ENCODE measurements at regions not wholly inside any gene's neighbourhood (a gene's known extent, or its start where the extent isn't known, plus 50 kb on each side); places are given as distances from the start of the nearest gene placed in this dataset.
"Not testable (repeated sequence)": the region's sequence is repeated elsewhere in the genome, so short reads cannot be mapped to it uniquely, and the experiment has no call there.

- no peak for DNase-seq (ENCODE audit: low read depth, low spot score)
Measured at GRCh38 chr6:134787261-134787877, 162.5 kb downstream of the ALDH8A1 start.

GRCh38 chr6:134784336-134784735, 165.6 kb downstream of the ALDH8A1 start:
- no peak for DNase-seq (ENCODE audit: low read depth, low spot score)

GRCh38 chr6:134778431-134778830, 171.5 kb downstream of the ALDH8A1 start:
- no peak for DNase-seq (ENCODE audit: low read depth, low spot score)

GRCh38 chr6:134774201-134774638, 175.7 kb downstream of the ALDH8A1 start:
- DNase-seq (ENCODE audit: low read depth, low spot score), result no peak

GRCh38 chr6:134772671-134773360, 177.1 kb downstream of the ALDH8A1 start:
- no peak for DNase-seq (ENCODE audit: low read depth, low spot score)

GRCh38 chr6:134768931-134769330, 181.0 kb downstream of the ALDH8A1 start:
- DNase-seq (ENCODE audit: low read depth, low spot score), result no peak

GRCh38 chr6:134766497-134766896, 183.4 kb downstream of the ALDH8A1 start:
- no peak for DNase-seq (ENCODE audit: low read depth, low spot score)

GRCh38 chr6:134764741-134765140, 185.2 kb downstream of the ALDH8A1 start:
- DNase-seq (ENCODE audit: low read depth, low spot score), result no peak

- not testable (repeated sequence) for DNase-seq (ENCODE audit: low read depth, low spot score)
Measured at GRCh38 chr6:134763575-134763974, 186.3 kb downstream of the ALDH8A1 start.

- no peak for DNase-seq (ENCODE audit: low read depth, low spot score)
Measured at GRCh38 chr6:134758621-134759020, 191.3 kb downstream of the ALDH8A1 start.

- no peak for DNase-seq (ENCODE audit: low read depth, low spot score)
Measured at GRCh38 chr6:134757911-134758361, 192.0 kb downstream of the ALDH8A1 start.

- DNase-seq (ENCODE audit: low read depth, low spot score), result no peak
Measured at GRCh38 chr6:134756374-134757025, 193.4 kb downstream of the ALDH8A1 start.

- no peak for DNase-seq (ENCODE audit: low read depth, low spot score)
Measured at GRCh38 chr6:134754013-134754690, 195.7 kb downstream of the ALDH8A1 start.

GRCh38 chr6:134753001-134753400, 196.9 kb downstream of the ALDH8A1 start:
- no peak for DNase-seq (ENCODE audit: low read depth, low spot score)

- DNase-seq (ENCODE audit: low read depth, low spot score), result no peak
Measured at GRCh38 chr6:134752445-134752844, 197.5 kb downstream of the ALDH8A1 start.

GRCh38 chr6:134750669-134751068, 199.2 kb downstream of the ALDH8A1 start:
- DNase-seq (ENCODE audit: low read depth, low spot score), result no peak

- DNase-seq (ENCODE audit: low read depth, low spot score), result no peak
Measured at GRCh38 chr6:134748484-134748883, 201.4 kb downstream of the ALDH8A1 start.

GRCh38 chr6:134747197-134747596, 202.7 kb downstream of the ALDH8A1 start:
- DNase-seq (ENCODE audit: low read depth, low spot score), result not testable (repeated sequence)

GRCh38 chr6:134746140-134746539, 203.8 kb downstream of the ALDH8A1 start:
- DNase-seq (ENCODE audit: low read depth, low spot score), result no peak

GRCh38 chr6:134745192-134745591, 204.7 kb downstream of the ALDH8A1 start:
- DNase-seq (ENCODE audit: low read depth, low spot score), result not testable (repeated sequence)

GRCh38 chr6:134744301-134744700, 205.6 kb downstream of the ALDH8A1 start:
- DNase-seq (ENCODE audit: low read depth, low spot score), result no peak

GRCh38 chr6:134741200-134741536, 208.7 kb downstream of the ALDH8A1 start:
- DNase-seq (ENCODE audit: low read depth, low spot score), result no peak

All from smooth muscle cell of the brain vasculature (primary cell).